Urothelium cell line (cell line): ENCODE measurements at regions not wholly inside any gene's neighbourhood (a gene's known extent, or its start where the extent isn't known, plus 50 kb on each side); places are given as distances from the start of the nearest gene placed in this dataset.
"Not testable (repeated sequence)": the region's sequence is repeated elsewhere in the genome, so short reads cannot be mapped to it uniquely, and the experiment has no call there.

Experiments
- DNase-seq: peaks from one replicate; pipeline ENCODE4 v3.0.0; 2011; ENCODE audit warnings: low spot score, mixed read lengths
- FAIRE-seq: peaks from 2 replicates; lab custom pipeline; 2011; peaks lifted over from hg19 to GRCh38; lab: Jason Lieb, UNC

DNA sequence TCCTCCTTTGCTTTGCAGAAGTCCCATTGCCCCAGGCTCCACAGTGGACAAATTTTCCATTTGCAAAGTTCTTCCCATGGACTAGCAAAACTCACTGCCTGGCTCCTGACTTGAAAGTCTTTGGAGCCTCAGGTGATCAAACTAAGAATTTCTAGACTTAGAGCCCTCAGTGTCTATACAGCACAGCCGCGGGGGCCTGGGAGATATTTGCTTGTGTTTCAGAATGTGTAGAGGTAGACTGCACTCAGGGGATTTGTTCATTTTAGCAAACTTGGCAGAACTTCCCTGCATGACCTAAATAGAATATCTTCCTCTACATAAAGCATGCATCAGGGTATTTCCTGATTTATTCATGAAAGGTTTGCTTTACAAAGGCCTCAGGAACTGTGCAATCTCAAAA lies 384.2 kb upstream of the ZNF462 start:
- FAIRE-seq = no peak
- no peak for DNase-seq

DNA sequence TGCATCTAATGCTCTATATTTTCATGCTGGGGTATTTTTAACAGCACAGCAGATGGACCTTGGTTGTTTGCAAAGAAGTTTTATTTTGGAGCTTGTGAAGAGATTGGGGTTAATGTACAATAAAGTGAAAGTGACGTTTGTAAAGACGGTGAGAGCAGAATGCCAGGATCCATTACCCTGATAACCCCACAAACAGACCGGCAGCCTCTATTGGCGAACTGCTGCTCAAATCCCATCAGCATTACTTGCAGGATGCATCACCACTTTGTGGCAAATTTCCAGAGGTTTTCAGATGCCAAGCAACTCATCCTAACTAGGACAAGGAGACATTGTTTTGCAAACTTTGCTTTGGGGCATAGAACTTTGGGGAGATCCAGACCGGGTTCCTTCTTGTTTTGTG lies 383.3 kb upstream of the ZNF462 start:
- FAIRE-seq (no peak), DNase-seq (peak; percentile 29)

DNA sequence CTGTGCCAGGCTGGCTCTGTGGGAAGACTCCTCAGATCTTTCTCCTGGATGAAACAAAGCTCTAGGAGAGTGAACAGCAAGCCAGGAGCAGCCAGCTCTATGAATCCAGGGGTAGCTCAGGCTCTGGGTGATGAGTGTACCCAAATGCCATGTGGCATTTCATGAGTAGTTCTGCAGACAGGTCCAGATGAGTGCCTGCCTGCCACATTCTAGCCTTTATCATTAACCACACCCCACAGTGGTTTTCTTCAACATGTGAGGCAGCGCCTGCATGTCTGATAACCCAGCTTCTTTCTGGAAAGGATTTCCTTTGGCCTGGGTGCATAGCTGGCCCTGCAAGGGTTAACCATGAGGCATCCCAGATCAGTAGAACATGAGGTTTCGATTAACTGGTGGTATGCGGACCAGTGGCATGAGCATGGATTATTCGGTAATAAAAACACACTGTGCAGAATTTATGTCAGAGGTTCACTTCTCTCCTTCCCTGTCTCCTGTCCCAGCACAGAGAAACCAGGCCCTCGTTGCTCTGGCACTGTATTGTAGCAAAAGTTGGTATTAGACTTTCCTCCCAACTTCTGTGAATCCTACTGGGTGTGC lies 381.9 kb upstream of the ZNF462 start:
- FAIRE-seq = no peak

DNA sequence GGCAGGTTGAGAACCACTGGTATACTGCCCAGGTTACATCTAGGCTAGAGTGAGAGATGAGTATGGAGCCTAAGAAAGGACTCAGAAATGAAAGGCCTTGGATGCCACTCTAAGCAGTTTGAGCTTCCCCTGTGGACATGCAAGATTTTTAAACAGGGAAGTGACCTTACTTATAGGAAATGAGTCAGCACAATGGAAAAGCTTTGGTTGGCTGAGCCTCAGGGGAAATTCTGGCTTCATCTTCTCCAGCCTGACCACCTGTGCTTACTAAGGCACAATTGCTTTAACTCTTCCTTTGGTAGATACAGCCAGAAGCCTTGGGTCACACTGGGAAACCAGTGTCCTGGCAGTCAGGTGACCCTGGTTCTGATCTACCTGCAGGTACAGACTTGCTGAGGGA lies 380.2 kb upstream of the ZNF462 start:
- no peak for FAIRE-seq
- no peak for DNase-seq

More for the DNA sequence above, 381.9 kb upstream of the ZNF462 start:
- no peak for DNase-seq

DNA sequence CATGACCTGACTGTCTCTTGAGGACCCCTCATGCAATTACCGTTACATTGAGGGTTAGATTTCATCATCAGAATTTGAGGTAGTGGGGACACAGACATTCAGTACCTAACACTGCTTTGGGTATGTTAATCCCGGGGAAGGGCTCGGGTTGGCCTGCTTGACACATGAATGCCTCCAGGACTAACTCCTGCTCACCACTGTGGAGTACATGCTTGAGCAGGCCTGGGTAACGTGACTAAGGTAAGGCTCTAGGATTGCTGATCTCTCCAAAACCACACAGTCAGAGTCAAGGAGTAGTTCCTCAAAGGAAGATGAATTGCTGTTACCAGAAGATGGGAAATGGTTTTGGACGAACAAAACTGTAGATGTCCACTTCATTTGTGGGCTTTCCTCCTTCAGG lies 376.3 kb upstream of the ZNF462 start:
- DNase-seq (no peak), FAIRE-seq (no peak)

DNA sequence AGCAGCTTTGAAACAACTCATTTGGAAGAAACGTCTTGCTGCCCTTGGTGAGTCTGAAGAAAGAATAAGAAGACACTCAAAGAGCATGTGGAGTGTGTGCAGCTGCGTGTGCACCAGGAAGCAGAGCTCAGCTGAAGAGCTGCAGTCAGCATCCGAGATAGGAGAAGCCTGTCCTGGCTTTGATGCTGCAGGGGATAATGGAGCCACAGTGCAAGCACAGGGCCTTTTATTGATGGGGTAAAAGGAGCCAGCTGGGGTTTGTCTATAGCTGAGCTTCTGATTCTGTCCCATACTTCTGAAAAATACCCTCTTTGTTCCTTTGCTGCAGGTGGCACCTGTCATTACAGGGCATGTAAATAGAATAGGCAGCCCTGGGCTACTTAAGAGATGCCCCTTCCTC lies 375.7 kb upstream of the ZNF462 start:
- FAIRE-seq (no peak), DNase-seq (no peak)

DNA sequence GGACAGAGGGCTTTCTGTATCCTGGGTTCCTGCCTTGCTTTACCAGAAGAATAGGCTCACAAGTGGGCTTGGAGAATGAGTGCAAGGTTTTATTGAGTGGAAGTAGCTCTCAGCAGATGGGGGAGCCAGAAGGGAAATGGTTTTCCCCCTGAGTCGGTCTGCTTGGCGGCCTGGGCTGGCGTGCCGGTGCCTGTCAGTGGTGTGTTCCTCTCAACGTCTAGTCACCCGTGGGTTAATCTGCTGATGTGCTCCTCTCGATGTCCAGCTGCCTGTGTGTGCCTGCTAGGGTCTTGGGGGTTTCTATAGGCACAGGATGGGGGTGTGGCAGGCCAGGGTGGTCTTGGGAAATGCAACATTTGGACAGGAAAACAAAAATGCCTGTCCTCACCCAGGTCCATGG lies 370.8 kb upstream of the ZNF462 start:
- DNase-seq, FAIRE-seq: not testable (repeated sequence)

DNA sequence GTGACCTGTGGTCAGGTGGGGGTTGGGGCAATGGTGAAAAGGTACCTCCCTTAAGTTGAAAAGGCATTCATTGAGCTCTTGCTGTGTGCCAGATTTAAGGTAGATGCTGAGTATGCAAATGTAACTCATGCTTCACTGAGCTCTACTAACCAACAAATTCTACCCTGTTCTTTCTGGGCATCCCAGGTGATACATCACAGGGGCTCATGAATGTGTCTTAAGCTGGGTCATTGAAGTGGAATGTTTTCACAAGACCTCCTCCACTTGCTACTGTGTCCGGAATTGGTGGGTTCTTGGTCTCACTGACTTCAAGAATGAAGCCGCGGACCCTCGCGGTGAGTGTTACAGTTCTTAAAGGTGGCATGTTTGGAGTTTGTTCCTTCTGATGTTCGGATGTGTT lies 362.8 kb upstream of the ZNF462 start:
- FAIRE-seq = no peak

DNA sequence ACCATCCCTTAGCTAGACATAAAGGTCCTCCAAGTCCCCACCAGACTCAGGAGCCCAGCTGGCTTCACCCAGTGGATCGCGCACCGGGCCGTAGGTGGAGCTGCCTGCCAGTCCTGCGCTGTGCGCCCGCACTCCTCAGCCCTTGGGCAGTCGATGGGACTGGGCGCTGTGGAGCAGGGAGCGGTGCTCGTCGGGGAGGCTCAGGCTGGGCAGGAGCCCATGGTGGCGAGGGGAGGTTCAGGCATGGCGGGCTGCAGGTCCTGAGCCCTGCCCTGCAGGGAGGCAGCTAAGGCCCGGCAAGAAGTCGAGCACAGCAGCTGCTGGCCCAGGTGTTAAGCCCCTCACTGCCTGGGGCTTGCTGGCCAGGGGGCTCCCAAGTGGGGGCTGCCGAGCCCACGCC lies 361.8 kb upstream of the ZNF462 start:
- not testable (repeated sequence) for FAIRE-seq, DNase-seq

More for the DNA sequence above, 362.8 kb upstream of the ZNF462 start:
- DNase-seq = no peak

DNA sequence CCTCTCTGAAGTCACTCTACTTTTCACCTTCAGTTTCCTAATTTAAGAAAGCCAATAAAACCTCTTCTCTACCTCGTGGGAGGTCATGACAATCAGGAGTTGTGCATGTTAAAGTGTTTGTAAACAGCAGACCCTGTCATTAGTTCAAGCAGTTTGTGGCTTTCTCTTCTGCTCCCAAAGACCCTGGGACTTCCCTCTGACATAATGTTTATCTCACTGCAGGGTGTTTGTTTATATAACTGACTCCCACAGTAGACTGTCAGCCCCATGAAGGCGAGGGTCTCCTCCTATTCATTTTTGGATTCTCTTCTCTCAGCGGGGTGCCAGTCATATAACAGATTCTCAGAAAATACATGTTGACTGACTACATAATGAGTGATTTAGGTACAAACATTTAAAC lies 360.0 kb upstream of the ZNF462 start:
- FAIRE-seq = no peak
- no peak for DNase-seq

DNA sequence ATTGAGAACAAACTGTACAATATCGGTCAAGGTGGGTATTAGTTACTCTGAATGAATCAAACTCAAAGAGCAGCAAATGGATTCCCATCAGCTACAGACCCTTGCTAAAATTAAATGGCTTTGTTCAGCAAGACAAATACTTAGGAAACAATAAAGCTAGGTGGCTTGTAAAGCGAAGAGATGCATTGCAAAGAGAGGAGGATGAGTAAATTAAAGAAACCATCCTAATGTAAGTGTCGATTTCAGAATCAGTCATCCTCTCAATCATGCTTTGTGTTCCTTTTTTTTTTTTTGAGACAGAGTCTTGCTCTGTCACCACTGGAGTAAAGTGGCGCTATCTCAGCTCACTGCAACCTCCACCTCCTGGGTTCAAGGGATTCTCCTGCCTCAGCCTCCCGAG lies 359.2 kb upstream of the ZNF462 start:
- no peak for FAIRE-seq
- DNase-seq = no peak

DNA sequence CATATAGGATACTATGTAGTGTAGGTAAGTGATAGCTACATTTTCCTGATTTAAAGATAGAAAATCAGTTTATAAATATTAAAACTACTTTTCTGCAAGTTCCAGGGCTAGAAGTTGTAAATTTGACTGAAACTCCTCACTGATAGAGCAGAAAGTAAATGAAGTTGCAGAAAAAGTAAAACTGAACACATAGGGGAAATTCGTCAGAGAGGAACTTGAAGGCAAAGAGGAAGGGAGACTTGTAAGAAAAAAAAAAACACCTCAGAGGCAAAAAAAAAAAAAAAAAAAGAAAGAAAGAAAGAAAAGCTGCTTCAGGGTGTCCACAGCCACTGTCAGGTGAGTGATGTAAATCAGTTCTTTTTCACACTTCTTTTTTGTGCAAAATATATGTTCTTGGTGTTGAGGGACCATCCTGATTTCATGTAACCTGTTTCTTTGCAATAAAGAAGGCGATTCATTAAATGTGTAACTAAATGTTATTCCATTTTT lies 336.2 kb upstream of the ZNF462 start:
- FAIRE-seq = no peak
- no peak for DNase-seq

DNA sequence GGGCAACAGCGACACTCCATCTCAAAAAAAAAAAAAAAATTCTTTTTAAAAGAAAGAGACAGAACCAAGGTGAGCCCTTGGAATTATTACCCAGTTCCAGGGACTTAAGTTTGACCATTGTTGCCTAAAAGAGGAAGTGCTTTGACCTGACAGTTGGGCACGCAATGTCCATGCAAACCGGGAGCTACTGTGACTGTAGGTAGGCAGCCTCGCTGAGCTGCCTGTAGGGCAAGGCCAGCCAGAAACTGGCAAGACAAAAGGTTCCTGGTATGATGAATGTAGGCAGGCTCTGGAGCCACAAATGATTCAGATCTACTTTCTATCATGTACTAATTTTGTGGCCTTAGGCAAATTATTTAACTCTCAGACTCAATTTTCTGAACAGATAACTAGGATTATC lies 334.8 kb upstream of the ZNF462 start:
- DNase-seq = no peak
- FAIRE-seq = no peak

DNA sequence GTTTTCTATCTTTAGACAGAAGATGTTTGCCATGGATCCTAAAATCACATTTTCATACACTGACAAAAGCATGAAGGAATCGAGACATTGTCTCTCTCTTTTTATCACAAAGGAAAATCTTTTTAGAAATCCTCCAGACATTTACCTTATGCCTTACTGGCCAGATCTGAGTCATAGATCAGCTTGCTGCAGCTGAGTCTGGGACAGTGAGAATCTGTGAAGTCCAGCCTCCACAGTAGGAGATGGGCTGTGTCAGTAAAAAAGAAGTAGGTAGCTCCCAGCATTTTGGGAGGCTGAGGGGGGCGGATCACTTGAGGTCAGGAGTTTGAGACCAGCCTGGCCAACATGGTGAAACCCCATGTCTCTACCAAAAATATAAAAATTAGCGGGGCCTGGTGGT lies 333.4 kb upstream of the ZNF462 start:
- DNase-seq (no peak), FAIRE-seq (no peak)

DNA sequence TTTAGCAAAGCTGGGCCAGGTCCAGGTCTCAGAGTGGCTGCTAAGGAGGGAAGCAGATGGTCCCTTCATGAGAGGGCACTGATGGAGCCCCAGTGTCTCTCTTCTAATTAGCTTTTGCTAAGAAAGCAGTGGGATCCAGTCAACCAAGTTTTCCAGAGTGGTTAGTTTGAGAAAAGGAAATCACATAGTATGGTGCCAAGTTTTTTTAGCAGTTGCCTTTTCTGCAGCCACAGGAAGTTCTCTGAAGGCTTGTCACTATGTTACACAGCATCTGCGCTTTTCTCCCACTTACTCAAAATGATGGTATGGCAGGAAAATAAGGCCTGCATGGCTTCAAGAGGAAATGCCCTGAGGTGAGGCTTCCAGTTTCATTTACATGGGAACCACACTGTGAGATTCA lies 331.5 kb upstream of the ZNF462 start:
- no peak for DNase-seq
- no peak for FAIRE-seq

DNA sequence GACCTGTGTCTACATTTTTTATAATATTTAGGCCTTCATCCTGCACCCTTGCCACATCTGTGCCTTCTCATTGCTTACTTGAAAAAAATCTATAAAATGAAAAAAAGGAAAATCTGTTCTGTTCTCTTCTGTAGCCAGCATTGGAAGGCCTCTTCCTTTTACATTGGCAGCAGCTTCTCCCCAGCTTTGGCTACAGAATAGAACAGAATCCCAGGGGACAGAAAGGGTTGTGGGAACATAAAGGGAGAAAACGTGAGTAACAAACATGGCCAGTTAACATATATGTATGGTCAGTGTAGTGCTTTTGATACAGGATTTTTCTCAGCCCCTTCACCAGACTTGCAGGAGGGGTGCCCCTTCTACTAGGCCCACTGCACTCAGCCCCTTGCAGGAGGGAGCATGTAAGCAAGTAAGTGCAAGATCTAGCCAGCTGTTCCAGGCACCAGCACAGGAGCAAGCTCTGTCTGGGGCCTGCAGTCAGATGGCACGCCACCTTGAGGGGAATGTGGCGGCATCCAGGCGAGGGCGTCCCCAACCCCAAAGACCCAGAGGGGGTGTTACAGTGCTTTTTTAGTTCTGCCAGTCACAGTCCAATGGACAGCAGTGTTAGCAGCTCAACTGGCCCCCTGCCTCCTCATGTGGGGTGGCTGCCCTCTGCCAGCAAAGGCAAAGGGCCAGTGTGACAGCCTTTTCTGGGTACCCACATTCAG lies 330.5 kb upstream of the ZNF462 start:
- DNase-seq (no peak), FAIRE-seq (no peak)

DNA sequence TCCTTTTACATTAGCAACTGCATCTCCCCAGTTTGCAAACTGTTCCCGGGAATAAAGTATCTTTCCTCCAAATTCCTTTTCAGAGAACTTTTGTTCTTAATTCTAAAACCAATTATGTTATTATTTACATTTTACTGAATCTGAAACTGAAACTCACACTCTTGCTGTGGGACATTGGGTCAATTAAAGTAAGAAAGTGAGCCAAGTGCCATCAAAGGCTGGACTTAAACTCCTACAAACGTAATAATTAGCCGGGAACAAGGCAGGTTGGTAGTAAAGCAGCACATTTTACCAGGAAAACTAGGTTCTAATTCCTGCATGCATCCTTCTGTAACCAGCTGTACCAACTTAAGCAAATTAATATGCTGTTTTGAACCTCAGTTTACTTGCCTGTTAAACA lies 328.2 kb upstream of the ZNF462 start:
- DNase-seq (no peak), FAIRE-seq (no peak)

DNA sequence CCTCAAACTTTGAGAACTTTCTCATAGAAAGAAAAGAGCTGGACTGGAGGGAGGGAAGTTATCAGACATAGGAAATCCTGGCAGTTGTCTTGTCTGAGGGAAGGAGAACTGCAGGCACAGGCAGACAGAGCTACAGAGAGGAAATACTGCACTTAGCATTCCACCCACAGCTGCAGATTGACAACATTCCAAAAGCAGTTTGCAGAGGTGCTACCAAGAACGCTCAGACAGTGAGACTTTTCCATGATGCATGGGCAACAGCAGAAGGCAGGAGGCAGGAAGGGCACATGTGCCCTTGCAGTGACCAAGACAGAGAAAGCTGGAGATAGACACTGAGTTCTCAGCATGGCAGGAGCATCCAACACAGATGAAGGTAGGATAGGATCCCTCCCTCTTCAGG lies 327.5 kb upstream of the ZNF462 start:
- FAIRE-seq (no peak), DNase-seq (no peak)

DNA sequence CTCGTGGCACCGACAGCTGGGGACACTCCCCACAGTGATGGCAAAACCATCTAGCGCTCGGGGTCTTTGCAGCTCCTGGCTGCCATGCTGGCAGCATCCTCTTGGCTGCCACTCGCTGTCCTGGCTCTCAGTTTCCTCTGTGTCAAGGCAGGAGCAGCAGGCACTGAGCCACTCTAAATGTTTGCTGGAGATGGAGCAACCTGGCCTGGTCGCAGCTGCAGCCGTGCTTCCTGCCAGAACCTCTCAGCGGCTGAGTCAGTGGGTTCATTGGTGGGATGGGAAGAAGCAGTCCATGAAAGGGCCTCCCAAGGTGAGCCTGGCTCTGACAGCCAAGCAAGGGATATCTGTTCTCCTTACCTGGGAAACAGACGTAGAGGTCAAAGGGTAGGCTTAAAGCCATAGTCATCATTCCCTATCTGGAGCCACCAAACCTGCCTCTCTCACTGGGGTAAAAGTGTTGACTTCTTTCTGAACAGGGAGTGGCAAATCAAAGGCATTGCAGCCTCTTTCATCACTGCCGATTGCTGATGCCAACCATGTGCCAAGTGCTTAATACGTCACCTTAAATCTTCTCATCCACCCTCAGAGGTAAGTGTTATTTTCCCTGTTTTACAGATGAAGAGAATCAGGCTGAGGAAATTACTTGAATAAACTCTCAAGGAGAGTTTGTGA lies 304.8 kb upstream of the ZNF462 start:
- DNase-seq (no peak), FAIRE-seq (no peak)

DNA sequence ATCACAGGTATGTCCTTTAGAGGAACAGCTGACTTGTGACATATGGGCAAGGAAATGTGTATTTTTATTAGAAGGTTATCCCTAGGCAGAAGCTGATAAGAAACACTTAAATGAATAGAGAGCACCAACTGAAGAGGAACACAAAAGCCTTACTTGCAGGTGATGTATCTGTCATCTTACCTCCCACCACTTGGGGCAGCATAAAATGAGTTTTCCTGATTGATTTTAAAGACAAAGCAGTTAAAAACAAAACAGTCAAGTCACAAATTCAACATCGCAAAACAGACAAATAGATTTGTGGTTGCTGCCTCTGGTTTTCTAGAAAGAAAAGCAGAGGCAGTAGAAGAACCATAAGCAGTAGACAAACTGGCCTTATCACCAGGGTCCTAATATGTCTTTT lies 302.4 kb upstream of the ZNF462 start:
- no peak for DNase-seq
- FAIRE-seq = no peak

DNA sequence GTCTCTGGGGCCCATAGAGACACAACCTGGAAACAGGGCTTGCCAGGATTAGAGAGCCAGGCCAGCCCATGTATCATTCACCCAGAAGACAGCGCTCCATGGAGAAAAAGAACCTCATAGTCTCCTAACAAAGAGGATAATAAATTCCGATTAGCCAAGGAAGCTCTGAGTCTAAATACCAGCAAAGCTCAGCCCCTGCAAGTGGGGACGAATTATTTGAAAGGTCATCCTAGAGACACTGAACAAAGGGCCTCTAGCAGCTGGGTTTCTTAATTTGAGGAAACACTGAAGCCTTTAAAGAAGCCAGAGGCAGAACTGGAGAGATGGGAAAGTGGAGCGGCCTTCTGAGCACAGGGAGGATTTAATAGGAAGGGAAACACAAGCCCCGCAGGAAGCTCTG lies 287.1 kb upstream of the ZNF462 start:
- DNase-seq = no peak
- no peak for FAIRE-seq

DNA sequence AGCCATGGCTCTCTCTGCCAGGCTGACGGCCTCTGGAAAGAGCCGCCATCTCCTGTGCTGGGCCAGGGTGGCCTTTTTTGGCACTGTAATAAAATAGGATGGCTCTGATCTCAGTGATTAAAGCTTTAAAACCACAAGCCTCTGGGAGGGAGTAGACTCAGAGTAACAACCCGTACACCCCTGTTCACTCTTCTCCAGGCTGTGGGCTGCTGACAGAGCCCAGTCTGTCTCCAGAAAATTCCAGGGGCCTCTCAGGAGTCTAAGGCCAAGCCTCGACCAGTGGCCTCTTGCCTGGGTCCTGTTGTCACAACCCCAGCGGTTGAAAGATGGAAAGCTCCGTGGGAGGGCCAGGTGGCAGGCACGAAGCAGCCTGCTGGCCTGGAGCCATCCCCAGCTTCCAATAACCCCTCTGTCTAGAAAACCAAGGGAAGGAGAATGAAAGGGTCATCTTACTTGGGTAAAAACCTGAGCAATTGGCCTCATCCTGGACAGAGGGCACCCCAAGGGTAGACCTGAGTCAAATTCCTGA lies 286.7 kb upstream of the ZNF462 start:
- FAIRE-seq = no peak
- no peak for DNase-seq
